K562 (cell line): ENCODE measurements at regions not wholly inside any gene's neighbourhood (a gene's known extent, or its start where the extent isn't known, plus 50 kb on each side); places are given as distances from the start of the nearest gene placed in this dataset.

Experiments
- ETS1 ChIP-seq: conservative IDR thresholded peaks from 2 replicates; pipeline ENCODE4 v1.6.1; 2011; ENCODE audit warnings: low read depth, mild to moderate bottlenecking, low read length; ENCODE audit not compliant: control insufficient read depth
- FUS ChIP-seq: fragments of 200-400 bp; formaldehyde crosslinking; optimal IDR thresholded peaks from 2 replicates; pipeline ENCODE3; 2017; ENCODE audit warnings: low read depth, low read length
- GTF3C2 ChIP-seq: IDR thresholded peaks from 3 replicates; pipeline ENCODE4 v1.6.1; 2011; ENCODE audit warnings: borderline replicate concordance, mild to moderate bottlenecking, moderate library complexity; ENCODE audit not compliant: insufficient read length; ENCODE audit errors: extremely low read depth
- HLTF ChIP-seq: fragments of 450-650 bp; IDR thresholded peaks from 2 replicates; pipeline ENCODE4 v1.6.1; 2016
- HNRNPK ChIP-seq: fragments of 200-400 bp; formaldehyde crosslinking; IDR thresholded peaks from one replicate; pipeline ENCODE4 v1.6.1; 2018; ENCODE audit warnings: mild to moderate bottlenecking, low read depth, low read length; ENCODE audit not compliant: poor library complexity, severe bottlenecking
- LEF1 ChIP-seq: fragments of 450-650 bp; IDR thresholded peaks from 2 replicates; pipeline ENCODE4 v1.6.1; 2016; ENCODE audit warnings: mild to moderate bottlenecking
- MAFK ChIP-seq: IDR thresholded peaks from 2 replicates; pipeline ENCODE4 v1.6.1; 2011; ENCODE audit warnings: low read length, improper control_type of control experiment
- MLX ChIP-seq, 2 experiments: fragments of 450-650 bp in 1 of 2; sonication (generic) in 1 of 2; formaldehyde crosslinking; conservative IDR thresholded peaks; 2 replicates each; pipeline versions ENCODE4 v1.4.0 to v1.8.1; 2020 to 2022; ENCODE audit warnings: mild to moderate bottlenecking in 1 of 2, missing genetic modification reagents in 1 of 2
- POLR2H ChIP-seq: IDR thresholded peaks from 2 replicates; pipeline ENCODE4 v1.6.1; 2016; ENCODE audit warnings: missing genetic modification characterization, low read depth, mild to moderate bottlenecking, control low read depth, missing compliant biosample characterization, moderate library complexity
- PRMT5 ChIP-seq: sonication (generic); formaldehyde crosslinking; IDR thresholded peaks from 2 replicates; pipeline ENCODE4 v1.5.0; 2020; ENCODE audit warnings: missing genetic modification reagents
- SNIP1 ChIP-seq: fragments of 450-650 bp; IDR thresholded peaks from 2 replicates; pipeline ENCODE4 v1.7.1; 2017; ENCODE audit warnings: low read depth, mild to moderate bottlenecking
- ZBED1 ChIP-seq: IDR thresholded peaks from 2 replicates; pipeline ENCODE4 v1.6.1; 2014
- ZNF384 ChIP-seq: IDR thresholded peaks from 2 replicates; pipeline ENCODE4 v1.6.1; 2012; ENCODE audit warnings: low read depth, low read length, improper control_type of control experiment

GRCh38 chr5:2015961-2016360 is 133.2 kb upstream of the IRX4 start (continued):
- TF ChIP-seq LEF1 (no peak), HLTF (no peak), MAFK (no peak), ZBED1 (no peak), FUS (no peak), MLX (CRISPR knock-in tag; conservative IDR thresholded peaks at IDR 0.05) (no peak), HNRNPK (no peak), ETS1 (no peak), POLR2H (no peak), GTF3C2 (no peak), ZNF384 (no peak), SNIP1 (no peak), PRMT5 (CRISPR knock-in tag) (no peak)
